ENCODE measurements at regions not wholly inside any gene's neighbourhood (a gene's known extent, or its start where the extent isn't known, plus 50 kb on each side); places are given as distances from the start of the nearest gene placed in this dataset.
"Not testable (repeated sequence)": the region's sequence is repeated elsewhere in the genome, so short reads cannot be mapped to it uniquely, and the experiment has no call there.

GRCh38 chr7:9725940-9726663, 1247.6 kb upstream of the PHF14 start:
- H3K27me3 Mint-ChIP-seq; H3K9me3 ChIP-seq; H3K36me3 Mint-ChIP-seq; H3K27ac ChIP-seq (ENCODE audit: low read length); H3K4me1 Mint-ChIP-seq; H3K4me3 ChIP-seq (ENCODE audit: control insufficient read depth in 1 of 2, extremely low read depth in 1 of 2, low read length in 1 of 2); POLR2A ChIA-PET; H3K9me3 Mint-ChIP-seq; H3K36me3 ChIP-seq (ENCODE audit: control insufficient read depth in 2 of 2, extremely low read depth in 1 of 2, insufficient read depth in 1 of 2, low read length in 1 of 2); H3K27me3 ChIP-seq (replicated peaks in 1 of 2; ENCODE audit: control insufficient read depth in 2 of 2, extremely low read depth in 1 of 2, insufficient read depth in 2 of 2, low read length in 1 of 2); H3K27ac Mint-ChIP-seq; ATAC-seq (replicated peaks in 1 of 4); DNase-seq; CTCF ChIA-PET; H3K4me3 Mint-ChIP-seq; H3K4me1 ChIP-seq (ENCODE audit: control insufficient read depth in 1 of 2, extremely low read depth in 1 of 2, insufficient read depth in 2 of 2, low read length in 2 of 2): not testable (repeated sequence)
- 95% methylated on average over 27 of the region's 60 CpGs for WGBS (ENCODE audit: insufficient coverage)

- ATAC-seq (replicated peaks in 1 of 4); POLR2A ChIA-PET; H3K9me3 ChIP-seq; H3K27ac Mint-ChIP-seq; H3K27ac ChIP-seq (ENCODE audit: low read length); H3K4me3 ChIP-seq (ENCODE audit: control insufficient read depth in 1 of 2, extremely low read depth in 1 of 2, low read length in 1 of 2); H3K9me3 Mint-ChIP-seq; DNase-seq; H3K36me3 ChIP-seq (ENCODE audit: control insufficient read depth in 2 of 2, extremely low read depth in 1 of 2, insufficient read depth in 1 of 2, low read length in 1 of 2); H3K4me1 Mint-ChIP-seq; H3K27me3 ChIP-seq (replicated peaks in 1 of 2; ENCODE audit: control insufficient read depth in 2 of 2, extremely low read depth in 1 of 2, insufficient read depth in 2 of 2, low read length in 1 of 2); H3K4me3 Mint-ChIP-seq; CTCF ChIA-PET; H3K4me1 ChIP-seq (ENCODE audit: control insufficient read depth in 1 of 2, extremely low read depth in 1 of 2, insufficient read depth in 2 of 2, low read length in 2 of 2); H3K27me3 Mint-ChIP-seq; H3K36me3 Mint-ChIP-seq: not testable (repeated sequence)
- 100% methylated on average over 1 of the region's 22 CpGs for WGBS (ENCODE audit: insufficient coverage)
Observed at GRCh38 chr7:9726811-9727210, 1246.9 kb upstream of the PHF14 start.

DNA sequence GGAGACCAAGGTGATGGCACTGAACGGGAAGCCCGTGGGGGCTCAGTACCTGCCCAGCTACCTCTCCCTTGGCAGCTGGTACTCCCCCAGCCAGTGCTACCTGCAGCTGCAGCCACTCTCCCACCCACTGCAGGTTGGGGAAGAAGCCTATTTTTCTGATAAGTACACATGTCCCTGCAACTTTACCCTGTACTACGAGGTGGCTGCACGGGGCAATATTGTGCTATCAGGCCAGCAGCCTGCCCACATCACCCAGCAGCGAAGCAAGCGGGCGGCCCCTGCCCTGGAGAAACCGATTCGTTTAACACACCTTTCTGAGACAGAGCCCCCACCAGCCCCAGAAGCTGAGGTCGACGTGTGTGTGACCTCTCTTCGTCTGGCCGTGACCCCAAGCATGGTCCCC, 1246.2 kb upstream of the PHF14 start:
- DNase-seq; H3K4me3 Mint-ChIP-seq; POLR2A ChIA-PET; H3K4me1 ChIP-seq (ENCODE audit: control insufficient read depth in 1 of 2, extremely low read depth in 1 of 2, insufficient read depth in 2 of 2, low read length in 2 of 2); H3K27ac ChIP-seq (ENCODE audit: low read length); H3K9me3 ChIP-seq; H3K4me1 Mint-ChIP-seq; H3K27me3 ChIP-seq (replicated peaks in 1 of 2; ENCODE audit: control insufficient read depth in 2 of 2, extremely low read depth in 1 of 2, insufficient read depth in 2 of 2, low read length in 1 of 2); H3K36me3 ChIP-seq (ENCODE audit: control insufficient read depth in 2 of 2, extremely low read depth in 1 of 2, insufficient read depth in 1 of 2, low read length in 1 of 2); H3K4me3 ChIP-seq (ENCODE audit: control insufficient read depth in 1 of 2, extremely low read depth in 1 of 2, low read length in 1 of 2); H3K27me3 Mint-ChIP-seq; CTCF ChIA-PET; H3K27ac Mint-ChIP-seq; ATAC-seq (replicated peaks in 1 of 4); H3K36me3 Mint-ChIP-seq; H3K9me3 Mint-ChIP-seq: not testable (repeated sequence)
- 97% methylated on average over 5 of the region's 13 CpGs for WGBS (ENCODE audit: insufficient coverage)

GRCh38 chr7:9728014-9728657, 1245.5 kb upstream of the PHF14 start:
- ATAC-seq (replicated peaks in 1 of 4); H3K4me1 Mint-ChIP-seq; H3K9me3 Mint-ChIP-seq; H3K27ac ChIP-seq (ENCODE audit: low read length); H3K4me3 Mint-ChIP-seq; H3K27ac Mint-ChIP-seq; POLR2A ChIA-PET; H3K27me3 Mint-ChIP-seq; H3K36me3 Mint-ChIP-seq; H3K36me3 ChIP-seq (ENCODE audit: control insufficient read depth in 2 of 2, extremely low read depth in 1 of 2, insufficient read depth in 1 of 2, low read length in 1 of 2); DNase-seq; H3K9me3 ChIP-seq; CTCF ChIA-PET; H3K27me3 ChIP-seq (replicated peaks in 1 of 2; ENCODE audit: control insufficient read depth in 2 of 2, extremely low read depth in 1 of 2, insufficient read depth in 2 of 2, low read length in 1 of 2); H3K4me3 ChIP-seq (ENCODE audit: control insufficient read depth in 1 of 2, extremely low read depth in 1 of 2, low read length in 1 of 2); H3K4me1 ChIP-seq (ENCODE audit: control insufficient read depth in 1 of 2, extremely low read depth in 1 of 2, insufficient read depth in 2 of 2, low read length in 2 of 2): not testable (repeated sequence)
- WGBS (ENCODE audit: insufficient coverage), result 96% methylated on average over 5 of the region's 17 CpGs

- H3K36me3 Mint-ChIP-seq, result no peaks in the 10 kb centered on the region
- Histone ChIP-seq H3K27ac (ENCODE audit: low read length) (no peak overlapping the region), H3K9me3 (peaks cover 3% of the 10 kb centered on the region), H3K4me3 (ENCODE audit: control insufficient read depth in 1 of 2, extremely low read depth in 1 of 2, low read length in 1 of 2) (no peak overlapping the region), H3K27me3 (replicated peaks in 1 of 2; ENCODE audit: control insufficient read depth in 2 of 2, extremely low read depth in 1 of 2, insufficient read depth in 2 of 2, low read length in 1 of 2) (no peaks in the 10 kb centered on the region), H3K4me1 (ENCODE audit: control insufficient read depth in 1 of 2, extremely low read depth in 1 of 2, insufficient read depth in 2 of 2, low read length in 2 of 2) (no peaks in the 10 kb centered on the region), H3K36me3 (ENCODE audit: control insufficient read depth in 2 of 2, extremely low read depth in 1 of 2, insufficient read depth in 1 of 2, low read length in 1 of 2) (no peaks in the 10 kb centered on the region)
- no peak for DNase-seq
- H3K4me1 Mint-ChIP-seq, result no peaks in the 10 kb centered on the region
- WGBS (ENCODE audit: insufficient coverage), result 73% methylated on average over 2 of the region's 4 CpGs
- CTCF ChIA-PET, result no interaction called here
- no peak overlapping the region for H3K4me3 Mint-ChIP-seq
- no peak for ATAC-seq (replicated peaks in 1 of 4)
- H3K27me3 Mint-ChIP-seq, result no peaks in the 10 kb centered on the region
- H3K27ac Mint-ChIP-seq, result no peak overlapping the region
- H3K9me3 Mint-ChIP-seq, result peaks cover 16 to 43% (median 17%) of the 10 kb centered on the region in 3 donors
- POLR2A ChIA-PET, result no interaction called here
Observed at GRCh38 chr7:9752033-9752432, 1221.6 kb upstream of the PHF14 start.

DNA sequence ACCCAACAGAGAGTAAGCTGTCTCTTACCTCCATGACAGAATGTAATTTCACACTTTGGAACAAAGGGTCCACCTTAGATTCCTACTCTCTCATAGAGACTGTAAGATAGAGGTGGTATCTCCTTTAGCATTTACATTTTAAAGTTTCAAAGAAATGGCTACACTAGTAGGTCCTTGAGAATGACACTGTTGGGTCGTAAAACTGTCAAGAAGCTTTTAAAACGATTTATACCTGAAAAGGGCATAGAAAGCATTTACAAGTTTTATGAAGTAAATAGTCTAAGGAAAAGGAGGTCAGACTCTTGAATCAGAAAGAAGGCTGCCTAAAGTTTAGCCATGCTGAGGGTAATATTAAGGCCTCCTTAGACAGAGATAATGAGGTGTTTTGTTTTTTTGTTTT, 1212.4 kb upstream of the PHF14 start:
- CTCF ChIA-PET, result no interaction called here
- H3K4me3 ChIP-seq (ENCODE audit: control insufficient read depth in 1 of 2, extremely low read depth in 1 of 2, low read length in 1 of 2), result no peak overlapping the region
- no peaks in the 10 kb centered on the region for H3K36me3 Mint-ChIP-seq
- no peaks in the 10 kb centered on the region for H3K4me1 ChIP-seq (ENCODE audit: control insufficient read depth in 1 of 2, extremely low read depth in 1 of 2, insufficient read depth in 2 of 2, low read length in 2 of 2)
- no peaks in the 10 kb centered on the region for H3K4me1 Mint-ChIP-seq
- no peak for DNase-seq
- H3K36me3 ChIP-seq (ENCODE audit: control insufficient read depth in 2 of 2, extremely low read depth in 1 of 2, insufficient read depth in 1 of 2, low read length in 1 of 2), result no peaks in the 10 kb centered on the region
- no peak overlapping the region for H3K27ac Mint-ChIP-seq
- H3K27me3 ChIP-seq (replicated peaks in 1 of 2; ENCODE audit: control insufficient read depth in 2 of 2, extremely low read depth in 1 of 2, insufficient read depth in 2 of 2, low read length in 1 of 2), result no peaks in the 10 kb centered on the region
- ATAC-seq (replicated peaks in 1 of 4), result no peak
- peaks cover 4 to 9% (median 4%) of the 10 kb centered on the region in 3 donors for H3K9me3 Mint-ChIP-seq
- H3K27me3 Mint-ChIP-seq, result no peaks in the 10 kb centered on the region
- 48% methylated on average over 2 of the region's 2 CpGs for WGBS (ENCODE audit: insufficient coverage)
- no peaks in the 10 kb centered on the region for H3K9me3 ChIP-seq
- POLR2A ChIA-PET, result no interaction called here
- H3K27ac ChIP-seq (ENCODE audit: low read length), result no peak overlapping the region
- no peak overlapping the region for H3K4me3 Mint-ChIP-seq

DNA sequence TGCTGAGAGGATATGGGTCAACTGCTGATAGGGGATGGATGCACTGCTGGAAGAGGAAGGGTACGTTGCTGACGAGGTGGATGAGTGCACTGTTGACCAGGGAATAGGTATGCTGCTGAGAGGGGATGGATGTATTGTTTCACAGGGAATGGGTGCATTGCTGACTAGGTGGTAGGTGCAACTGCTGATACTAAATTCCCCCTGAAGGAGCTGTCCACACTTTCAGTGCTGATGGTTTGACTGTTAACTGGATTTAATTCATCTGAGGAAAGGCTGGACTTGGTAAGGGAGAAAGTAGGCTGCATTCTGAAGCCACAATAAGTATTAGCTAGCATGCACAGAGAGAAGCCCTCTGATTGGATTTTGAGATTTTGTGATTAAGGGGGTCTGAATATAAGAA, 1196.8 kb upstream of the PHF14 start:
- Histone ChIP-seq H3K4me1 (ENCODE audit: control insufficient read depth in 1 of 2, extremely low read depth in 1 of 2, insufficient read depth in 2 of 2, low read length in 2 of 2) (no peaks in the 10 kb centered on the region), H3K27ac (ENCODE audit: low read length) (no peak overlapping the region), H3K9me3 (no peaks in the 10 kb centered on the region), H3K4me3 (ENCODE audit: control insufficient read depth in 1 of 2, extremely low read depth in 1 of 2, low read length in 1 of 2) (no peak overlapping the region), H3K36me3 (ENCODE audit: control insufficient read depth in 2 of 2, extremely low read depth in 1 of 2, insufficient read depth in 1 of 2, low read length in 1 of 2) (no peaks in the 10 kb centered on the region), H3K27me3 (replicated peaks in 1 of 2; ENCODE audit: control insufficient read depth in 2 of 2, extremely low read depth in 1 of 2, insufficient read depth in 2 of 2, low read length in 1 of 2) (no peaks in the 10 kb centered on the region)
- 81% methylated on average over 2 of the region's 2 CpGs for WGBS (ENCODE audit: insufficient coverage)
- no peak for ATAC-seq (replicated peaks in 1 of 4)
- CTCF ChIA-PET, result no interaction called here
- no peak for DNase-seq
- H3K4me1 Mint-ChIP-seq, result no peaks in the 10 kb centered on the region
- no peaks in the 10 kb centered on the region for H3K27me3 Mint-ChIP-seq
- no peak overlapping the region for H3K27ac Mint-ChIP-seq
- no peaks in the 10 kb centered on the region for H3K36me3 Mint-ChIP-seq
- no peak overlapping the region for H3K4me3 Mint-ChIP-seq
- H3K9me3 Mint-ChIP-seq, result peaks cover 13 to 19% (median 18%) of the 10 kb centered on the region in 3 donors
- POLR2A ChIA-PET, result no interaction called here

All from T-cell (primary cell).